ENCODE measurements at regions not wholly inside any gene's neighbourhood (a gene's known extent, or its start where the extent isn't known, plus 50 kb on each side); places are given as distances from the start of the nearest gene placed in this dataset.

DNA sequence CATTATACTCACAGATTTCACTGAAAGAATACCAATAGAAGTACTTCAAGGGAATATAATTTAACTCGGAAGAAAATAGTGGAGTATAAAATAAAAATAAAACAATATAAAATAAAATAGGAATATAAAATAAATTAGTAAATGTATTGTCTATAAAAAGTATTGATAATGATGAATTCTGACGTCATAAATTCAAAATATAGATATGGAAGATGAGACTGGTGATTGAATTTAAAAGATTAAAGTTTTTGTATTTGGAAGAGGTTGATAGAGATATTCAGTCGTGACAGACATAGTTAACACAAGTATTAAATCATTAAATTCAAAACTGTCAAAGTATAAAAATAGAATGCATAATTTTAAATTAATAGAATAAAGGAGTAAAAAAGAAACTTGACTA is 964.9 kb upstream of the C9orf72 start:
- no peak overlapping the region for H3T11ph ChIP-seq (ENCODE audit: low read length)
- no peak overlapping the region for H3K56ac ChIP-seq (ENCODE audit: insufficient read length, low read depth, low read length)
- H2AK5ac ChIP-seq (ENCODE audit: insufficient read length, low read length), result no peak overlapping the region
- H3K9ac ChIP-seq (ENCODE audit: extremely low read depth, insufficient read length, low read length), result no peak overlapping the region
- Mint-ChIP-seq H3K36me3 (ENCODE audit: insufficient read depth in 1 of 3, low read depth in 3 of 3) (no peaks in the 10 kb centered on the region), H3K4me3 (no peak overlapping the region), H3K4me1 (no peaks in the 10 kb centered on the region), H3K27ac (no peak overlapping the region), H3K9me3 (no peaks in the 10 kb centered on the region), H3K27me3 (ENCODE audit: low read depth) (no peaks in the 10 kb centered on the region)
- H3K79me2 ChIP-seq (ENCODE audit: insufficient read depth, low read length), result no peaks in the 10 kb centered on the region
- H2BK120ac ChIP-seq (ENCODE audit: low read depth, low read length, poor library complexity, severe bottlenecking), result no peak overlapping the region
- H2BK5ac ChIP-seq (ENCODE audit: insufficient read length, low read length), result no peak overlapping the region
- H2BK12ac ChIP-seq (ENCODE audit: insufficient read length, low read depth, low read length), result no peak overlapping the region
- H3K9me3 ChIP-seq (ENCODE audit: control insufficient read depth, low read depth, low read length), result no peaks in the 10 kb centered on the region
- no peak overlapping the region for H4K91ac ChIP-seq (ENCODE audit: insufficient read length, low read depth, low read length)
- no peaks in the 10 kb centered on the region for H3K4me1 ChIP-seq (ENCODE audit: insufficient read depth, low read length)
- H3K27ac ChIP-seq (ENCODE audit: insufficient read length, low read depth, low read length), result no peak overlapping the region
- no peaks in the 10 kb centered on the region for H3K27me3 ChIP-seq (ENCODE audit: insufficient read depth, low read length)
- H2AFZ ChIP-seq (ENCODE audit: low read length), result no peak overlapping the region
- H4K5ac ChIP-seq (ENCODE audit: insufficient read length, low read depth, low read length), result no peak overlapping the region
- no peak overlapping the region for H3K4me2 ChIP-seq (ENCODE audit: insufficient read depth, insufficient read length, low read length)
- no peaks in the 10 kb centered on the region for H3K79me1 ChIP-seq (ENCODE audit: insufficient read depth, low read depth, low read length, poor library complexity, severe bottlenecking)
- H2BK15ac ChIP-seq (ENCODE audit: low read depth, low read length), result no peak overlapping the region
- no peak overlapping the region for H2BK20ac ChIP-seq (ENCODE audit: low read depth, low read length, poor library complexity, severe bottlenecking)
- 100% methylated on average over 1 of the region's 3 CpGs for WGBS (ENCODE audit: extremely low coverage, insufficient read length, low lambda C conversion rate)
- no peaks in the 10 kb centered on the region for H3K23me2 ChIP-seq (ENCODE audit: insufficient read length, low read depth, low read length, poor library complexity, severe bottlenecking)
- TF ChIP-seq, protein P1, sequence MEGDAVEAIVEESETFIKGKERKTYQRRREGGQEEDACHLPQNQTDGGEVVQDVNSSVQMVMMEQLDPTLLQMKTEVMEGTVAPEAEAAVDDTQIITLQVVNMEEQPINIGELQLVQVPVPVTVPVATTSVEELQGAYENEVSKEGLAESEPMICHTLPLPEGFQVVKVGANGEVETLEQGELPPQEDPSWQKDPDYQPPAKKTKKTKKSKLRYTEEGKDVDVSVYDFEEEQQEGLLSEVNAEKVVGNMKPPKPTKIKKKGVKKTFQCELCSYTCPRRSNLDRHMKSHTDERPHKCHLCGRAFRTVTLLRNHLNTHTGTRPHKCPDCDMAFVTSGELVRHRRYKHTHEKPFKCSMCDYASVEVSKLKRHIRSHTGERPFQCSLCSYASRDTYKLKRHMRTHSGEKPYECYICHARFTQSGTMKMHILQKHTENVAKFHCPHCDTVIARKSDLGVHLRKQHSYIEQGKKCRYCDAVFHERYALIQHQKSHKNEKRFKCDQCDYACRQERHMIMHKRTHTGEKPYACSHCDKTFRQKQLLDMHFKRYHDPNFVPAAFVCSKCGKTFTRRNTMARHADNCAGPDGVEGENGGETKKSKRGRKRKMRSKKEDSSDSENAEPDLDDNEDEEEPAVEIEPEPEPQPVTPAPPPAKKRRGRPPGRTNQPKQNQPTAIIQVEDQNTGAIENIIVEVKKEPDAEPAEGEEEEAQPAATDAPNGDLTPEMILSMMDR (conservative IDR thresholded peaks at IDR 0.05), result no peak
- no peak overlapping the region for H4K8ac ChIP-seq (replicated peaks; ENCODE audit: insufficient read length, low read depth, low read length)
- no peak for DNase-seq
- H4K20me1 ChIP-seq (ENCODE audit: control insufficient read depth, insufficient read depth, insufficient read length), result no peaks in the 10 kb centered on the region
- no peak overlapping the region for H3K18ac ChIP-seq (ENCODE audit: insufficient read length, low read depth, low read length)
- H3K23ac ChIP-seq (ENCODE audit: insufficient read length, low read depth, low read length), result no peak overlapping the region
- H3K4ac ChIP-seq (ENCODE audit: low read depth, low read length), result no peak overlapping the region
- no peak overlapping the region for H3K14ac ChIP-seq (ENCODE audit: insufficient read depth, low read length)

All from H9 (cell line).